H9 (cell line): ENCODE measurements at regions not wholly inside any gene's neighbourhood (a gene's known extent, or its start where the extent isn't known, plus 50 kb on each side); places are given as distances from the start of the nearest gene placed in this dataset.

Experiments used
- DNase-seq: peaks from one replicate; pipeline ENCODE4 v3.0.0-alpha.2; 2017
- H2AFZ ChIP-seq: one replicate; pipeline ENCODE4 v1.6.1; 2013; ENCODE audit warnings: mild to moderate bottlenecking, low read length, control low read depth, moderate library complexity
- H2AK5ac ChIP-seq: 2 replicates; pipeline ENCODE4 v1.6.1; 2013; ENCODE audit warnings: low read length, control low read depth, mixed read lengths; ENCODE audit not compliant: insufficient read length
- H2BK120ac ChIP-seq: one replicate; pipeline ENCODE4 v1.6.1; 2013; ENCODE audit warnings: low read depth, mild to moderate bottlenecking, low read length, control low read depth, inconsistent platforms; ENCODE audit not compliant: poor library complexity, severe bottlenecking
- H2BK12ac ChIP-seq: 2 replicates; pipeline ENCODE4 v1.6.1; 2013; ENCODE audit warnings: low read length, control low read depth, mixed read lengths, low read depth; ENCODE audit not compliant: insufficient read length
- H2BK15ac ChIP-seq: 2 replicates; pipeline ENCODE4 v1.6.1; 2013; ENCODE audit warnings: low read depth, low read length, control low read depth
- H2BK20ac ChIP-seq: one replicate; pipeline ENCODE4 v1.6.1; 2013; ENCODE audit warnings: low read depth, mild to moderate bottlenecking, low read length, control low read depth, inconsistent platforms; ENCODE audit not compliant: poor library complexity, severe bottlenecking
- H2BK5ac ChIP-seq: 2 replicates; pipeline ENCODE4 v1.6.1; 2013; ENCODE audit warnings: low read length, control low read depth, mixed read lengths; ENCODE audit not compliant: insufficient read length
- H3K14ac ChIP-seq: 2 replicates; pipeline ENCODE4 v1.6.1; 2013; ENCODE audit warnings: low read length, control low read depth; ENCODE audit not compliant: insufficient read depth
- H3K18ac ChIP-seq: 2 replicates; pipeline ENCODE4 v1.6.1; 2013; ENCODE audit warnings: low read depth, mild to moderate bottlenecking, mixed read lengths, low read length, control low read depth; ENCODE audit not compliant: insufficient read length
- H3K23ac ChIP-seq: 2 replicates; pipeline ENCODE4 v1.6.1; 2013; ENCODE audit warnings: low read length, control low read depth, mixed read lengths, low read depth; ENCODE audit not compliant: insufficient read length
- H3K23me2 ChIP-seq: 2 replicates; pipeline ENCODE4 v1.6.1; 2013; ENCODE audit warnings: low read depth, mild to moderate bottlenecking, mixed read lengths, low read length, control low read depth; ENCODE audit not compliant: insufficient read length, poor library complexity, severe bottlenecking
- H3K27ac ChIP-seq: 2 replicates; pipeline ENCODE4 v1.5.1; 2013; ENCODE audit warnings: low read length, control low read depth, mixed read lengths, low read depth; ENCODE audit not compliant: insufficient read length
- H3K27me3 ChIP-seq: 2 replicates; pipeline ENCODE4 v1.6.1; 2013; ENCODE audit warnings: low read length, control low read depth, inconsistent platforms; ENCODE audit not compliant: insufficient read depth
- H3K4ac ChIP-seq: 2 replicates; pipeline ENCODE4 v1.6.1; 2013; ENCODE audit warnings: low read depth, mild to moderate bottlenecking, control low read depth, inconsistent platforms, low read length, moderate library complexity
- H3K4me1 ChIP-seq: 2 replicates; pipeline ENCODE4 v1.6.1; 2013; ENCODE audit warnings: low read length, control low read depth, inconsistent platforms; ENCODE audit not compliant: insufficient read depth
- H3K4me2 ChIP-seq: 2 replicates; pipeline ENCODE4 v1.6.1; 2013; ENCODE audit warnings: low read length, control low read depth, mixed read lengths; ENCODE audit not compliant: insufficient read length, insufficient read depth
- H3K56ac ChIP-seq: 2 replicates; pipeline ENCODE4 v1.6.1; 2013; ENCODE audit warnings: low read depth, mild to moderate bottlenecking, mixed read lengths, low read length, control low read depth; ENCODE audit not compliant: insufficient read length
- H3K79me1 ChIP-seq: 2 replicates; pipeline ENCODE4 v1.6.1; 2013; ENCODE audit warnings: low read depth, mild to moderate bottlenecking, moderate library complexity, low read length, control low read depth, inconsistent platforms; ENCODE audit not compliant: insufficient read depth, poor library complexity, severe bottlenecking
- H3K79me2 ChIP-seq: 2 replicates; pipeline ENCODE4 v1.6.1; 2013; ENCODE audit warnings: low read length, control low read depth, inconsistent platforms; ENCODE audit not compliant: insufficient read depth
- H3K9ac ChIP-seq: 2 replicates; pipeline ENCODE4 v1.6.1; 2013; ENCODE audit warnings: low read length, control low read depth, mixed read lengths; ENCODE audit not compliant: insufficient read length; ENCODE audit errors: extremely low read depth
- H3K9me3 ChIP-seq: one replicate; pipeline ENCODE4 v1.6.1; 2013; ENCODE audit warnings: low read depth, low read length, inconsistent platforms; ENCODE audit not compliant: control insufficient read depth
- H3T11ph ChIP-seq: one replicate; pipeline ENCODE4 v1.6.1; 2013; ENCODE audit warnings: mild to moderate bottlenecking, low read length, control low read depth, inconsistent platforms
- H4K20me1 ChIP-seq: one replicate; pipeline ENCODE4 v1.6.1; 2013; ENCODE audit not compliant: control insufficient read depth, insufficient read length, insufficient read depth
- H4K5ac ChIP-seq: 2 replicates; pipeline ENCODE4 v1.6.1; 2013; ENCODE audit warnings: low read depth, mild to moderate bottlenecking, mixed read lengths, low read length, control low read depth; ENCODE audit not compliant: insufficient read length
- H4K8ac ChIP-seq: replicated peaks from 2 replicates; pipeline ENCODE4 v1.6.1; 2013; ENCODE audit warnings: low read length, control low read depth, mixed read lengths, low read depth; ENCODE audit not compliant: insufficient read length
- H4K91ac ChIP-seq: 2 replicates; pipeline ENCODE4 v1.6.1; 2013; ENCODE audit warnings: low read depth, mild to moderate bottlenecking, moderate library complexity, mixed read lengths, low read length, control low read depth; ENCODE audit not compliant: insufficient read length
- H3K27ac Mint-ChIP-seq, 3 experiments: 2 replicates in 2 of 3; 3 replicates in 1 of 3; pipeline ENCODE4 v1.8.0; 2020 to 2021; ENCODE audit warnings: mixed read lengths in 3 of 3, mild to moderate bottlenecking in 1 of 3, moderate library complexity in 1 of 3
- H3K27me3 Mint-ChIP-seq: 2 replicates; pipeline ENCODE4 v1.8.0; 2021; ENCODE audit warnings: low read depth, mild to moderate bottlenecking, moderate library complexity, mixed read lengths
- H3K36me3 Mint-ChIP-seq, 3 experiments: 2 replicates in 2 of 3; 3 replicates in 1 of 3; pipeline ENCODE4 v1.8.0; 2020 to 2021; ENCODE audit warnings: low read depth in 3 of 3, mixed read lengths in 3 of 3; ENCODE audit not compliant: insufficient read depth in 1 of 3
- H3K4me1 Mint-ChIP-seq, 2 experiments: 2 replicates each; pipeline ENCODE4 v1.8.0; 2020; ENCODE audit warnings: mixed read lengths in 2 of 2
- H3K4me3 Mint-ChIP-seq, 2 experiments: 2 replicates in 1 of 2; 3 replicates in 1 of 2; pipeline ENCODE4 v1.8.0; 2020 to 2021; ENCODE audit warnings: mild to moderate bottlenecking in 2 of 2, mixed read lengths in 2 of 2, moderate library complexity in 1 of 2
- H3K9me3 Mint-ChIP-seq, 2 experiments: 2 replicates in 1 of 2; 3 replicates in 1 of 2; pipeline ENCODE4 v1.8.0; 2020; ENCODE audit warnings: mild to moderate bottlenecking in 2 of 2, mixed read lengths in 2 of 2, moderate library complexity in 1 of 2
- WGBS: extraction: QIAGEN DNeasy Blood & Tissue Kit; methylation state at CpG from one replicate; pipeline ENCODE4 v1.1.7; 2013; ENCODE audit warnings: missing lambda C conversion rate, low lambda C conversion rate, mixed read lengths; ENCODE audit not compliant: insufficient read length; ENCODE audit errors: extremely low coverage; 5-methylcytosine and 5-hydroxymethylcytosine counted together
- TF ChIP-seq, protein P1 (sequence below): fragments of 200-600 bp; sonication (generic); conservative IDR thresholded peaks from 3 replicates; pipeline ENCODE4 v1.8.0; 2021; ENCODE audit warnings: antibody characterized with exemption, mild to moderate bottlenecking

DNA sequence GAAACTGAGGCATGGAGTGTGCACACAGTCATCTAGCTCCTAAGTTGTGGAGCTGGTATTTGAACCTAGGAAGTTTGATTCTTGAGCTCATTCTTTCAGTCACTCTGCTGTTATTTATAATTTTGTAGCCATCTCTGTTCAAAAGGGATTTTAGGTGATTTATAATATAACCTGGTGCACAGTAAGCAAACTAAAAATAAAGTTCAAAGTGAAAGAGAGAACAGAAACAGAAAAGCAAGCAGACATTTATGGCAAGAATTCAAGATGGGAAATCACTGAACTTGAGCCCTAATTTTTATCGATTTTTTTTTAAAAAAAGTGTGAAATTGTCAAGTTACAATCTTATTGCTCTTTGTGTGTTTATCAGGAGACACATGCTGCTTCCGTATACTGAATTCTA is 71.4 kb upstream of the SLC7A14 start:
- H3K27me3 Mint-ChIP-seq, result no peaks in the 10 kb centered on the region
- H3K9ac ChIP-seq, result no peak overlapping the region

More for the DNA sequence above, 71.4 kb upstream of the SLC7A14 start:
- Mint-ChIP-seq H3K36me3 (no peaks in the 10 kb centered on the region), H3K4me1 (peaks cover 5 to 6% of the 10 kb centered on the region in 2 experiments; a peak in 1 of 4 replicates), H3K9me3 (no peaks in the 10 kb centered on the region; a peak in 3 of 5 replicates), H3K27ac (no peak overlapping the region), H3K4me3 (no peak overlapping the region)
- Histone ChIP-seq H3K27me3 (no peaks in the 10 kb centered on the region), H2BK15ac (no peak overlapping the region), H4K5ac (no peak overlapping the region), H3K4me1 (no peaks in the 10 kb centered on the region), H4K8ac (no peak overlapping the region), H4K91ac (no peak overlapping the region), H3K56ac (no peak overlapping the region), H3K18ac (no peak overlapping the region), H3K4me2 (no peak overlapping the region), H2AK5ac (no peak overlapping the region), H3K27ac (no peak overlapping the region), H3K4ac (no peak overlapping the region), H2BK20ac (no peak overlapping the region), H3K79me2 (no peaks in the 10 kb centered on the region), H3K79me1 (no peaks in the 10 kb centered on the region), H3K23ac (no peak overlapping the region), H2BK5ac (no peak overlapping the region), H2BK12ac (no peak overlapping the region), H4K20me1 (no peaks in the 10 kb centered on the region), H3K9me3 (no peaks in the 10 kb centered on the region), H2BK120ac (no peak overlapping the region), H3K23me2 (no peaks in the 10 kb centered on the region), H3K14ac (no peak overlapping the region), H3T11ph (no peak overlapping the region), H2AFZ (no peak overlapping the region)
- no CpG with 5 or more reads among the region's 2 CpGs for WGBS
- no peak for DNase-seq
- TF ChIP-seq, protein P1, sequence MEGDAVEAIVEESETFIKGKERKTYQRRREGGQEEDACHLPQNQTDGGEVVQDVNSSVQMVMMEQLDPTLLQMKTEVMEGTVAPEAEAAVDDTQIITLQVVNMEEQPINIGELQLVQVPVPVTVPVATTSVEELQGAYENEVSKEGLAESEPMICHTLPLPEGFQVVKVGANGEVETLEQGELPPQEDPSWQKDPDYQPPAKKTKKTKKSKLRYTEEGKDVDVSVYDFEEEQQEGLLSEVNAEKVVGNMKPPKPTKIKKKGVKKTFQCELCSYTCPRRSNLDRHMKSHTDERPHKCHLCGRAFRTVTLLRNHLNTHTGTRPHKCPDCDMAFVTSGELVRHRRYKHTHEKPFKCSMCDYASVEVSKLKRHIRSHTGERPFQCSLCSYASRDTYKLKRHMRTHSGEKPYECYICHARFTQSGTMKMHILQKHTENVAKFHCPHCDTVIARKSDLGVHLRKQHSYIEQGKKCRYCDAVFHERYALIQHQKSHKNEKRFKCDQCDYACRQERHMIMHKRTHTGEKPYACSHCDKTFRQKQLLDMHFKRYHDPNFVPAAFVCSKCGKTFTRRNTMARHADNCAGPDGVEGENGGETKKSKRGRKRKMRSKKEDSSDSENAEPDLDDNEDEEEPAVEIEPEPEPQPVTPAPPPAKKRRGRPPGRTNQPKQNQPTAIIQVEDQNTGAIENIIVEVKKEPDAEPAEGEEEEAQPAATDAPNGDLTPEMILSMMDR, result no peak
